Urothelium cell line (cell line): ENCODE measurements at regions not wholly inside any gene's neighbourhood (a gene's known extent, or its start where the extent isn't known, plus 50 kb on each side); places are given as distances from the start of the nearest gene placed in this dataset.
"Not testable (repeated sequence)": the region's sequence is repeated elsewhere in the genome, so short reads cannot be mapped to it uniquely, and the experiment has no call there.

Experiments
- DNase-seq: peaks from one replicate; pipeline ENCODE4 v3.0.0; 2011; ENCODE audit warnings: low spot score, mixed read lengths
- FAIRE-seq: peaks from 2 replicates; lab custom pipeline; 2011; peaks lifted over from hg19 to GRCh38; lab: Jason Lieb, UNC

DNA sequence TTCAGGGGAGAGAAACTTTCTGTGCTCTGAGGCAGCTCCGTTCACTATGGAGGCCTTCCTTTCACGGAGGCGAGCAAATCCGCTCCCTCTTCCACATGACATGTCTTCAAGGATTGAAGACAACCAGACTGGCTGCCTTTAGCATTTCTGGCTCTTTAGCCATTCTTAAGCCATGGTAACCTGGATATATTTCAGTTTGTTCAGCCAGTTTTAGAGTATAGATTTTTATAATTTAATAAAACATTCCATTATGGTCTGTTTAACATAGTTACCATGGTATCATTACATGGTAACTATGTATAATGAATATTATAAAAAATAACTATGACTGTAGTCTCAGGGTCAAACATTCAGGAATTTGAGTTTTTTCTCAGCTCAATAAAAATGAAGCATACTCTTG is 54.2 kb upstream of the NFIA start:
- DNase-seq = no peak
- no peak for FAIRE-seq

DNA sequence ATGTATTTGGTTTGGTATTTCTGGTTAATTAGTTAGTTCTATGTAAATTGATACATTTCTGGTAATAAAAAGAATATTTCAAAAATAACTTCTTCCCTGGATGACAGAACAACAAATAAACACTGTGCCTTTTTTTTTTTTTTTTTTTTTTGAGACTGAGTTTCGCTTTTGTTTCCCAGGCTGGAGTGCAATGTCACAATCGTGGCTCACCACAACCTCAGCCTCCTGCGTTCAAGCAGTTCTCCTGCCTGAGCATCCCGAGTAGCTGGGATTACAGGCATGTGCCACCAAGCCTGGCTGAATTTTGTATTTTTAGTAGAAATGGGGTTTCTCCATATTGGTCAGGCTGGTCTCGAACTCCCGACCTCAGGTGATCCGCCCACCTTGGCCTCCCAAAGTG is 64.3 kb upstream of the NFIA start:
- FAIRE-seq, DNase-seq: not testable (repeated sequence)

DNA sequence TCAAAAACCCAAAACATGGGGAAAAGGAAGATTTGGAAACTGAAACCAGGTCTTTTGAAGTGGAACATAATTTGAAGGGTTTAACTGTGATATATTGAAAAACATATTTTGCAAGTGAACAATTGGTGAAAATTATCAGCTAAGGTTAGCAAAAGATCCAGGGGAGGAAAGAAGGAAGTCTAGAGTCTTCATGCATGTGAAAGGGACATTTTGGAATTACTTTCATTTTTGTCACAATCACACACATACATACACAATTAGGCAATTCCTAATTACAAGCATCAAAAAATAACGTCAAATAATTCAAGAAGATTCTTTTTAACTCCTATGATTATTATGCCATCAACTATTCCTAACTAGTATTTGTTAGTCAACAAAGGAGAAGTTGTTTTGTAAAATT is 64.7 kb upstream of the NFIA start:
- no peak for FAIRE-seq
- DNase-seq = no peak

DNA sequence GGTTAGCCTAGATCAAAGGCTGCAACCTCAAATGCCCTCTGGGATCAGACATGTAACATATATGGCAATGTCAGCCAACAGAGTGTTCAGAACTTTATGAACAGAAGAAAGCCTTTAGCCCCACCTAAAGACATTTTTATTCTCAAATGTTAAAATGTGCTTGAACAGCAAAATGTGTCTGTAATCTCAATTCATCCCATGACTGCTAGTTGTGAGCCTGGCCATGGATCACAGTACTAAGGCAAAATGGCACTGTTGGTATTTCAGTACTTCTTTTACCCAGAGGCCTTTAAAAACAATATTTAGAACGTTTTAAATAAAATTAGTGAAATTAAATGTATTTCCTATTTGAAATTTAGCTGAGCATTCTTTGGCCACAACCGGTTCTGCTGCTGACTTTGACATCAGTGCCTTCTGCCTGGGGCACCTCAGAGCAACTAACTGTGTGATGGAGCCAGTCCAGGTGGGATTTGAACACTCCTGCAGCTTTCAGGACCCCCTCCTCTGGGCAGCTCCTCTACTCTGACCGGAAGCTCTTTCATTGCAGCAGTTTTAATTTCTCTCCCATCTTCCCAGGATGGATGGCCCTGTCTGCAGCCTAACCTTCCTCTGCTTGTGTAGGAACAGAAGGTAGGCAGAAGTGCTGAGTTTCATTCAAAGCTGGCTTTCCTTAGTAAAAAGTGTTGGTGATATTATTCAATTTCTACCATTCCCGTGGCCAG is 68.3 kb upstream of the NFIA start:
- DNase-seq = no peak
- no peak for FAIRE-seq

GRCh38 chr1:61013189-61013945 is 69.0 kb upstream of the NFIA start:
- DNase-seq = no peak
- no peak for FAIRE-seq

DNA sequence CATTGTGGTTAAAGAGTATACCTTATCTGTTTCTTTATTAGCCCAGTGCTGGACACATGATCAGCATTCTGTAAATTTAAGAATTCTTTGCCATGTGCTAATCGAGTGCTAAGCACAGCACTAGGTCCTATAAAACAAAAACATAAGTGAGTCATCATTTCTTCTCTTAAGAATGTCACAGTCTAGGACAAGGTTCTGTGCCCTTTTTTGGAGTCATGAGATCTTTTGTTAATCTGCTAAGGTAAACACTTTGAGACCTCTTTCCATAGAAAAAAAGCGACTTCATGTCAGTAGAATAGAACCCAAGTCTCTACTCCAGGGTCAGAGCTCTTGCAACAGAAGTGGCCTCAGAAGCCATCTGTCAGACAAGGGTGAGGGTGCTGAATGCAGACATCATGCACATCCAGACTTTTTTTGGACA is 70.0 kb upstream of the NFIA start:
- FAIRE-seq = no peak
- DNase-seq = no peak

DNA sequence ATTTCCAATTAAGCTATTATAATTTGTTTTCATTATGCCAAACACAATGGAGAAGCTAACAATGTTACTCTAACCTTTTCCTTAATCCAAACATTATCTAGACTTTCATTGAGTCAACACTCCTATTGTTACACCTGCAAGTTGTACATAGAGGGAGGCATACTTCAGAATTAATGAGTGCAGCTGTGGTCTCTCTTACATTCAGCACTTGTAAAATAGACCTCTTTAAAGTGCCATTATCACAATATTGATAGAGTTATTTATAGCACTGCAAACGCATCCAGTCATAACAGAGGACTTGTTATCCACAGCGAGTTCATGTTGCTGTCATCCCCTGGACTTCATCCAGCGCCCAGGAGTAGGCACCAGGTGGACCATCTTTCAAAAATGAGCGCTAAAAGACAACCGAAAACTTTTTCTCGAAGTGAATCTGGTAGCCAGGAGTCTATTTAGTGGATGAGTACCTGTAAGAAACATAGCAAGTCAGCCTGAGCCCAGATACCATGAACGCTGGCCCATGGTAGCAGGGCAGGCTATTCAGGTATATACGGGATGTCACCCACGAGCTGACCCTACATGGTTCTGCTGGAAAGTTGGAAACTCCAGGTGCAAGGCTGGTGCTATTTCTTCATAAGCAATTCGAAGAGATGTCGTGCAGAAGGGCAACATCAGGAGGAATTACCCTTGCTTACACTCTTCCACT is 70.6 kb upstream of the NFIA start:
- FAIRE-seq (no peak), DNase-seq (no peak)

DNA sequence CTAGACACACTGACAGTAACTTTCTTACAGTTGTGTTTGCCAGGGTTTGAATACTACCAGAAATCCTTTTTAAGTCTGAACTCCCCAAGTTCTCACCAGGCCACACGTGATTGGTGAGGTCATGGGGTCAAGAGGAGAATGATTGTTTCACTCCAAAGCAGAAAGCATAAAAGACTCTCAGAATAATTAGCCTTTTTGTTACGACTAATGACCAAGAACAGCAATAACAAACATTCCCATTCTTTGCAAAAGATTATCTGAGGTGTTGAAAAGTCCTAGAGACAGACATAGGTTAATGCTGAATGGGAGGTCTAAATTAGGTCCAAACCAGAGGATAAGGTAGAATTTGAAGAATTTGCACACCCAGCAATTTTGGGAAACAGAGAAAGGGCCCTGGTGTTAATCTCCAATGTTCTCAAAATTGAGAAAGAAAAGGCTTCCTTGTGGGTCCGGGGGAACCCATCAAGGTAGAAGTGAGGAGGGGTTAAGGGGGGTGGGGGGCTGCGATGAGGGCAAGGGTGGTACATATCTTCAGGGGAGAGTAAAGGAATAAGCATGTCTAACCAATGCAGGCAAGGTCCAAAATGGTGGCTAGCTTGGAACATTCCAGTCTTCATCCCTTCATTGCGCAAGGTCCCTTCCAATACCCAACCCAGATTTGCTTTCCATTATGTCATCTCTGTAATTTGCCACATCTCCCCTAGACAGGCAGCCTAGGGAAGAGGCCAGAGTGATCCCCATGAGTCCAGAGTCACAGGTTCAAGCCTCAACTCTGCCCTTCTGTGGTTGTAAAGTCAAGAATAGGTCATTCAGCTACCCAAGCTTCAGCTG is 74.6 kb upstream of the NFIA start:
- FAIRE-seq (no peak), DNase-seq (no peak)

DNA sequence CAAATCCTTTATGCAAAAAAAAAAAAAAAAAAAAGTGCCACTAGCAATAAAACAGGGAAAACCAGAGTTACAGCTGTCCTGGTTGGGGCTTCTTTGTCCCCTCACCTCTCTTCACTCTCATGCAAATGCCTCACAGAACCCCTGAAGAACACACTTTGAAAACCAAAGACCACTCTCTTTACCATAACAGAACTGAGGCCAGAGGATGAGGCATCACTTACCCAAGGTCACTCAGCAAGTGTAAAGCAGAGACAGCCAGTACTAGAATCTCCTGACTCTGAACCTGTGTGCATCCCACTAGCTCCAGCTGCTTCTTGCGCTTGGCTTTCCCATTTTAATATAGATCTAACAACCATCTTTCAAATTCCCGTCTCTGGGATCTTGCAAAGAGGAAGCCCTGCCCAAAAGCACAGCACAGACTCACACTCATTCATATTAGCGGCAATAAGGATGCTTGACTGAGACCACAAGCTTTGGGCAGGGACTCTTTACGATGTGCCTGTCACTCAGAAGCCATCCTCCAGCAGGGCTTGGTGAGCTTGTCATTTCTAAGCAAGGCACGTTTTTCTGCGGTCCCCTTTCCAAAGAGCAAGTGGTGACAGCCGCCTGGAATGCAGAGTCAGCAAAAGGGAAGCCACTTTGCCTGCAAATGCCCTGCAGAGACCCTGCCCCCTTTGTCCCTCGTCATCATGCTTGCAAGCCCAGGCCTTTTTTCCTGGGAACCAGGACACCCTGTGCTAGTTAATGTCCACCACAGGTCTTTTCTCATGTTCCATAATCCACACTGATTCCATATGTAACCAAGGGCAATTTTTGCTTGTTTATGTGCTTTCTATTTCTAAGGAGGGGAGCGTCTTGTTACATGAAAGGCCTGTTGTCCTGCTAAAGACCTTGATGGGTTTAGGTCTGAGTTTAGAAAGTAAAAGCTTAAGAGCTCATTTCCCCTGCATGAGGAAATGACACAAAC is 76.5 kb upstream of the NFIA start:
- FAIRE-seq = no peak

DNA sequence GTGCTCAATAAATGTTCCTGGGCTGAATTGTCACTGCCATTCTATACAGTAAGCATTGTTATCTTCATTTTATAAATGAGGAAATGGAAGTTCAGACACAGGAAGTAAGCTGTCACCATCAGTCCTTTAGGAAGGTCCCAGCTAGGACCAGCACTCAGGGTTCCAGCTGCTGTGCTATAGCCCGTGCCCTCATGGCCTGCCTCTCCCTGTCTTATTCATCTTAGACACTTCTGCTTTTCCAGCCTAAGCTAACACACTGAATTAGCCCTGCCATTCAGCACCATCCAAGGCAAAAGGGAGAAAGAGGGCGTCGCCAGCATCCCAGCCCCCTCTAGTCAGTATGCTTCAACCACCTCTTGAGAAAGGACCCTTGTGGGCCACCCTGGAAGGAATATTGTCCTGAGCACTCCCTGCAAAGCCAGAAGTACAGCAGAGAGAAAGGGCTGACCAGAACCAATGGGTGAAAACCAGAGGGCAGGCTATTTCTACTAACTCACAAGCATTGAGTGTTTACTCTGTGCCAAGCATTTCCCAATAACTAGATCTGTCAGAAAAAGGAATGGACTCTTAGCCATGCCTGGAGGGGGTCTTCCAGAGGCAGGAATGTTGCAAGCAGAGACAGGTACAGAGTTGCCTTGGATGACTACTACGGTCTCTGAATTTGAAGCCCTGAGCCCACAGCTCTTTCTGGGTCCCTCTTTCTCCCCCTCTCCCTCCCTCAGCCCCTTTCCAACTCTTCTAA is 77.9 kb upstream of the NFIA start:
- DNase-seq (no peak), FAIRE-seq (no peak)

More for the DNA sequence above, 76.5 kb upstream of the NFIA start:
- DNase-seq = no peak

- FAIRE-seq (no peak), DNase-seq (no peak)
Observed at GRCh38 chr1:61000327-61000726, 82.0 kb upstream of the NFIA start.

DNA sequence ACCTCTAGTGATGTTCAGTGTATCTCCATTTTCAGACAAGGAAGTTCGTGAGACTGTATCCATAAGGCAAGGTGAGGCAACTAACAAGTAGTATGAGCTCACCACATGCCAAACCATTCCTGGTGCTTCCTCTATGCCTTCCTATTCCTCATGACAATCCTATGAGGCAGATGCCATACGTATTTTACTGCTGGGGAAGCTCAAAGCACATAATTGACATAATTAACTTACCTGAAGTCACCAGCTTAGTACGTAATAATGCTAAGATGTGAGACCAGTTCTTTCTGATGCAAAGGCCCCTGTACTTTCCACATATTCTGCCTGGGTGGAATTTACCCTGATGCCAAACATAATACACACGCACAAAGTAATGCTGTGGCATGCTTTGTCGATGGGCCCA is 83.6 kb upstream of the NFIA start:
- FAIRE-seq (no peak), DNase-seq (no peak)

GRCh38 chr1:60994828-60995492 is 87.4 kb upstream of the NFIA start:
- FAIRE-seq = no peak
- DNase-seq = no peak

DNA sequence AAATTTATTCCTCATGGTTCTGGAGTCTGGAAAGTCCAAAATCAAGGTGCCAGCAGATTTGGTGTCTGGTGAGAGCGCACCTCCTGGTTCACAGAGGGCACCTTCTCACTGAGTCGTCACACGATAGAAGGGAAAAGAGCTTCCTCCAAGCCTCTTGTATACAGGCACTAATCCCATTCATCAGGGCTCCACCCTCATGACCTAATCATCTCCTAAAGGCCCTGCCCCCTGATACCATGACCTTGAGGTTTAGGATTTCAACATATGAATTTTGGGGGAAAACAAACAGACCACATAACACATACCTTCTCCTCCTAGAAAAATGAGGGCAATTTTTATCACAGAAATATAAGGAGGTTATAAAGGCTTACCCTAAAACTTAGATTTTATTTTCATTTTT is 88.0 kb upstream of the NFIA start:
- DNase-seq (no peak), FAIRE-seq (no peak)

DNA sequence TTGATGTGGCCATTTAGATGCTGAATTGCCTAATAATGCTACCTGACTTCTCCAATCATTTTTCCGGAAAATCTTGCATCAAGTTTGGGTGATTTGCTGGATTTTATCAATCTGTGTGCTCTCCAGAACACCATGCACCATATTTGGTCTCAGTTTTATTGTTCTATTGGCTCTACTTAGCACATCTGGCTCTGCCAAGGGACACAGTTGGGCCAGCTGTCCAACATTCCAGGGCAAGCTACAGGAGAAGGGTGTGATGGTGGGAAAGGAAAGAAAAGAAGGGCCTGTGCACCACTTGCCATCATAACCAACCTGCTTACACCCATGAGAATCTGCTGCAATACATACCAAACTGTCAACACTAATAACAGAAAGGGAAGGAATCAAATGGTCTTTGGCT is 90.2 kb upstream of the NFIA start:
- DNase-seq = no peak
- no peak for FAIRE-seq

- FAIRE-seq (no peak), DNase-seq (no peak)
Observed at GRCh38 chr1:60990714-60991090, 91.7 kb upstream of the NFIA start.

GRCh38 chr1:60989749-60990713 is 92.3 kb upstream of the NFIA start:
- FAIRE-seq (no peak), DNase-seq (peak; percentile 37)

- DNase-seq = no peak
- FAIRE-seq = no peak
Observed at GRCh38 chr1:60988891-60989290, 93.5 kb upstream of the NFIA start.
